Activated CD8-positive, alpha-beta memory T cell treated with anti-CD3 and anti-CD28 coated beads, Interleukin-2, amount 50 U/mL, for 4 hours (primary cell): ENCODE measurements at regions not wholly inside any gene's neighbourhood (a gene's known extent, or its start where the extent isn't known, plus 50 kb on each side); places are given as distances from the start of the nearest gene placed in this dataset.

Source experiments
- DNase-seq: peaks from one replicate; pipeline ENCODE4 v3.0.0-alpha.2; 2020

- no peak for DNase-seq
Measured at GRCh38 chr2:147709655-147710054, 135.2 kb upstream of the ACVR2A start.

- DNase-seq, result no peak
Measured at GRCh38 chr2:147703171-147703570, 141.7 kb upstream of the ACVR2A start.

DNA sequence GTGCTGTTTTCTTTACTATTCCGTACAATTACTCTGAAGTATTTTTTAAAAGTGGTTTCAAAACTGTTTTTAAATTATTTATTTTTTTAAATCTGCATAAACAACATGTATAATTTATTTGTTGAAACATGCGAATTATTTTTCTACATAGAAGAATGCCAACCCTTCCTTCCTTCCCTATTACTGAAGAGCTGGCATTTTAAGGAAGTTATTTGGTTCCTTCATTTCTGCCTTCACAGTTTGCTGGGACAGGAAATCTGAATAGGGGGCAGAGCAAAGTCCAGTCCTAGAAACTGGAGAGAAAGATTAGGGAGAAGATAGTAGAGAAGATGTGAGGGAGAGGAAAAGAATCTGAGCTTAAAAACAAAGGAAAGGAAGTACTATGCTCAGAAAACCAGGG, 146.7 kb upstream of the ACVR2A start:
- DNase-seq, result no peak

GRCh38 chr2:147696426-147696825, 148.4 kb upstream of the ACVR2A start:
- DNase-seq, result no peak

DNA sequence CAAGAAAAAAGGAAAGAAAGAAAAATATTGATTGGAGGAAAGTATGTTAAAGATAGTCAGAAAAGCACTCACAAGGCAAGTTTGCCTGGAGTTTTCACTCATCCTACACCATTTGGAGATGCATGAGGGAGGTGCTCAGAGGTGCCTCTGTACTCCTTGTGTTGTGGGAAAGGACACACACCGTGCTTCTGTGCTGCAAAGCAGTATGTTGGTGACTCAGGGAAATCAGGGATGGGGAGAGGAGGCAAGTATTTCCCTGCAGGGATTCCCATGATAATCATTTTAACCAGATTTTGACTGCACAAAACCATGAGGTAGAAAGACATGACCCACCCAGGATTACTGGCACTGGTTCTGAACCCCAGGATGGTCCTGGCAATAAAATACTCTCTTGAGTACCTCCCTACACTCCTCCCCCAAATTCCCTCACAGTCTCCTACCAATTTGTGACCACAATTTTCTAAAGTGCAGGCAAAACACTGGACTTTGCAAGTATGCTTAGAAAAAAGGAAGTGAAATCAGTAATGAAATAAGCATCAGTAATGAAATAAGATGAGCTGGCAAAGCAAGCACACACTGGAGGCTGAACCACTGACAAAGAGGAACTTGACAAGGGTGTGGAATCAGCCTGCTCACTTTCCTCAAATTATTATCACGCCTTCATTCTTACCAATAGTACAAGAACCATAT, 155.5 kb upstream of the ACVR2A start:
- DNase-seq, result no peak

DNA sequence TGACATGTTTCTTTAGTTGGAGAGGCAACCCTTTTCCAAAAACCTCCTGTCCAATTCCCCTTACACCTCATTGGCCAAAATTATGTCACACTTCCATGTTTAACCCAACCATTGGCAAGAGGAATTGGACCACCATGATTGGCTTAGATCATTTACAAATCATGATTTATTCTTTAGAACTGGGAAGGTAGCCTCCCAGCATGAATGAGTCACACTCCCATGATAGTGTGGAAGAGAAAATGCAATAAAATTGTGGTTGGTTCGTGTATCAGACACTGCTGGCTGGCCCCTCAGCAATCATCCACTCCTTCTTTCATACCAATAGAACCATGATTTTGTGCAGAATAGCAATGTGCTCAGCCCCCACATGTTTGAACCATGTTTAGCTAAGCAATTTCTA, 156.6 kb upstream of the ACVR2A start:
- no peak for DNase-seq

GRCh38 chr2:147686365-147686764, 158.5 kb upstream of the ACVR2A start:
- no peak for DNase-seq

DNA sequence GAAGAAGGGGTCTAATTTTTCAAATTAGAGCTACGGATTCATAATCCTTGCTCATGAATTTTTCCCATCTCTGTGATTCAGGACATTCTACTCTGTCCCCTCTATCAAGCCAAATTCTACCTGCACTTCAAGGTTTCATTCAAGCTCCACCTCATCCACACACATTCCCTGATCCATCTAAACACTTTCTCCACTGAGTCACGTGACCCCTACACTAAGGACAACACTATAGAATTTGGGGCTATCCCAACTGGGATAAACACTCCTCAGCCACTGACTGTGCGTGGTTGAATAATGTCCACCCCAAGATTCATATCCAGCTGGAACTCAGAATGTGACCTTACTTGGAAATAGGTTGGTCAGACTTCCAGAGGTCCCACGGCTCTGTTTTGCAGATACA, 159.9 kb upstream of the ACVR2A start:
- DNase-seq, result no peak

- DNase-seq, result no peak
Measured at GRCh38 chr2:147683380-147683779, 161.4 kb upstream of the ACVR2A start.

DNA sequence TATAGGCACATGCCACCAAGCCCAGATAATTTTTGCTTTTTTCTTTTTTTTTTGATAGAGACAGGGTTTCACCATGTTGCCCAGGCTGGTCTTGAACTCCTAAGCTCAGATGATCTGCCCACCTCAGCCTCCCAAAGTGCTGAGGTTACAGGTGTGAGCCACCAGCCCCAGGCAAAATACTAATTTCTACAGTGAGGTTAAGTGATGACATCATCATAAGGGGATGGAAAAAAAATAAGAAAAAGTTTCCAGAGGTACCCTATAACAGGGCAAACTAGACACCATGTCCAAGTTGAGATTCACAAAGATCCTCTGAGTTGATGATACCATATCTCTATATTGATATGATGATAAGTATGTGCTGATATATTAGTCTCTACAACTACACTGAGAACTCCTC, 163.7 kb upstream of the ACVR2A start:
- DNase-seq, result no peak

DNA sequence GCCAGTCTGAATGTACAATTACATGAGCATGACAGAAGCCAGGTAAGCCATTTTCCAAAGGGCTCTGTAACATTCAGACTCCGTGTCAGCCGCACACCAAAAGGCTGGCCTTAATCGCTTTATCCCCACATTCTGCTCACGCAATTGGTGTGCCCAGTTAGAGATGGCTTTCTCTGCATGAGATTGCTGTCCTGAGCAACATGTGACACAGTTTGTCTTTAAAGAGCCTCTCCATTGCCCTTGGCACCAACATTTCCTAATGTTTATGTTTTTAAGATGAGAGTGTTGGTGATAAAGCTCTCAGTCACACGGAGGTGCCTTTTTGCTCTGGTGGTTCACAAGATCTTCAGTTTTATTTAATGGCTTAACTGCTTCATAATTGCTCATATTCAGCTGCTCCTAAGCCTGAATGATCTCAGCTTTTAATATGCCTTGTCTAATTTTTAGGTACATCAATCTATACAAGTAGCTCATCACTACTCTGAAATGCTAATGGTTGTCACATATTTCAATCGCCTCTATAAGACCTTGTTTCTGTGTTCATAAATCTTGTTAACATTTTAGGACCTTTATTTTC, 164.8 kb upstream of the ACVR2A start:
- no peak for DNase-seq

DNA sequence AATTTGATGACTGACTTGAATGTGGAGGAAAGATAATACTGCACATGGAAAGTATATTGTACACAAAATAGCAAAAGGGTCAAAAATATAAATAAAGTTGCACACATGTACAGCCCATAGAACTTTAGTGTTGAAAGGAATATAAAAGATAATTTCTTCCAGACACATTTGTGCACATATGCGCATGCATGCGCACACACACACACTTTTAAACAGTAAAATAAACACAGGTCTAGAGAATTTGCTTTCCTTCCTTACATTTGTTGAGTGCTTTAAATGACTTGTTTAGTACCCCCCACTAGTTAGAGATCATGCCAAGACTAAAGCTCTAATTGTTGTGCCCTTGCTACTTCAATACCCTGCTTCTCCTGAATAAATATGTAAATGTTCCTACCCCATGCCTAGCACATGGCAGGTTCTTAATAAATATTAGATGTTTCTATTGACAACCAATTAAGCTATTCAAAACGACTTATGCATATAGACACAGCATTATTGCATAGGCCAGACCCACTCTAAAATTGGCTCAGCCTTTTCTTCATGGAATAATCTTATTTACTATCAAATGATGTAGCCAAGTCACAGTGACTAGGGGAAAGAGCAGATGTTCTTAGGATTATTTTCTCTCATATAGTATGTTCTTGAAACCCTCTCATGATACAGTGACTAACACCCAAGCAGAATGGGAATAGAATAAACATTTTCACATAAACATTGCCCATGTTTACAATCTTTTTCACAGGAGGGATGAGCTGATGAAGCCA, 165.5 kb upstream of the ACVR2A start:
- no peak for DNase-seq

GRCh38 chr2:147665105-147665504, 179.7 kb upstream of the ACVR2A start:
- no peak for DNase-seq

- DNase-seq, result no peak
Measured at GRCh38 chr2:147663962-147664361, 180.9 kb upstream of the ACVR2A start.

- no peak for DNase-seq
Measured at GRCh38 chr2:147663153-147663961, 181.5 kb upstream of the ACVR2A start.

DNA sequence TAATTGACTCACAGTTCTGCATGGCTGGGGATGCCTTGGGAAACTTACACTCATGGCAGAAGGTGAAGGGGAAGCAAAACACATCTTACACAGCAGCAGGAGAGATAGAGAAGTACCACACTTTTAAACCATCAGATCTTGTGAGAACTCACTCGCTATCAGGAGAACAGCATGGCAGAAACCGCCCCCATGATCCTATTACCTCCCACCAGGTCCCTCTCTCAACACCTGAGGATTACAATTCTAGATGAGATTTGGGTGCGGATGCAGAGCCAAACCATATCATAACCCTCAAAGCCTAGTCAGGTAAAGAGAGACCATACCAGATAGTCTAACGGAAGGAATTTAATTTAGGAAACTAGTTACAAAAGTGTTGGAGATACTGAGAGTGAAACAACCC, 182.6 kb upstream of the ACVR2A start:
- DNase-seq, result no peak

- no peak for DNase-seq
Measured at GRCh38 chr2:147660680-147661079, 184.1 kb upstream of the ACVR2A start.

DNA sequence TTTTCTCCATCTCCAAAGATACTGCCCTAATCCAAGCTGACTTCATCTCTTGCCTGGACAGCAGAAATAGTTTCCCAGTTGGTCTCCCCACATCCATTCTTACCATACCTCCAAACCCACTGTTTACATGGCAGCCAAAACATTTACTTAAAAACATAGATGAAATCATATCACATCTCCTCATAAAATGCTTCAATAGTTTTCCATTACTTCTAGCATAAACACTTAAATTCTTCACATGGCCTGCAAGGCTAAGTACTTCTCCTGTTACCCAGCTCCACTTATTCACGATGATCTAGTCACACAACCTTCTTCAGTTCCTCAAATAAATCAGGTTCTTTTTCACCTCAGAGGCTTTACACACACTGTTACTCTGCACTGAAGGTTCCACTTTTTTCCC, 185.8 kb upstream of the ACVR2A start:
- DNase-seq, result no peak

GRCh38 chr2:147657086-147658000, 187.5 kb upstream of the ACVR2A start:
- no peak for DNase-seq

- DNase-seq, result no peak
Measured at GRCh38 chr2:147649998-147650397, 194.8 kb upstream of the ACVR2A start.

DNA sequence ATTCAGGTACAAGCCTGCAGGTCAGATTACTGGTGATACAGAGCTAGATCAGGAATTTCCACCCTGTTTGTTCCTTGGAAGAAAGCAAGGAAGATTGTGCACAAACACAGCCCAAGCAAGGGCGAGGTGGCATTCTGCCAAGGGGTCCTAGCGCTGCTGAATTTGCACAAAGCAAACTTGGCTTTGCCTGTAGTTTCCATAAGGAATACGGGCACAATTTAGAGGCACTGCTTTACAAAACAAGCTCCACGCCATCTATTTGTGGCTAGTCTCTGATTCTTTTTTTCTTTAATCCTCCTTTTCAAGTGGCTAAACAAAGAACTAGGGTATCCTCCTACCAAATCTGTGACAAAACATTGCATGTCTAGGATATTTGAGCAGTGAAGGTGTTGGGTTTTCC, 195.5 kb upstream of the ACVR2A start:
- no peak for DNase-seq

- DNase-seq, result no peak
Measured at GRCh38 chr2:147648471-147648870, 196.4 kb upstream of the ACVR2A start.
